GM12878 (cell line): ENCODE measurements at regions not wholly inside any gene's neighbourhood (a gene's known extent, or its start where the extent isn't known, plus 50 kb on each side); places are given as distances from the start of the nearest gene placed in this dataset.

ENCODE experiments used
- ATAC-seq: fragments of 200-7000 bp; cut with Tn5 transposase; 3 replicates; pipeline ENCODE4 v1.9.1; 2020; ENCODE audit warnings: mild to moderate bottlenecking, moderate library complexity
- BruUV-seq: library from RNA; stranded (reverse); fragments of 400-500 nt; replicated peaks from 2 replicates; lab custom pipeline; 2021; lab: Mats Ljungman, UMichigan
- CTCF ChIA-PET: fragments of 300-600 bp; sonication (Branson Sonifier 250); formaldehyde crosslinking; extraction: SDS; loops from one replicate; lab custom pipeline; 2021; ENCODE audit warnings: inconsistent platforms; lab: Yijun Ruan, JAX
- POLR2A ChIA-PET: fragments of 350-600 bp; formaldehyde crosslinking; extraction: SDS; loops from one replicate; lab custom pipeline; 2021; ENCODE audit warnings: inconsistent platforms; lab: Charles Lee
- RAD21 ChIA-PET: fragments of 300-600 bp; sonication (Branson Sonifier 250); formaldehyde crosslinking; loops from one replicate; lab custom pipeline; 2023; ENCODE audit warnings: antibody characterized with exemption; ENCODE audit not compliant: unreplicated experiment; lab: Charles Lee
- SMC1A ChIA-PET: fragments of 300-600 bp; sonication (Branson Sonifier 250); formaldehyde crosslinking; loops from one replicate; lab custom pipeline; 2023; ENCODE audit not compliant: unreplicated experiment, uncharacterized antibody; lab: Charles Lee
- DNase-seq: peaks from one replicate; pipeline ENCODE4 v3.0.0-alpha.2; 2011; ENCODE audit warnings: low read depth, low spot score
- FAIRE-seq: peaks from 3 replicates; lab custom pipeline; 2011; peaks lifted over from hg19 to GRCh38; lab: Jason Lieb, UNC
- H2AFZ ChIP-seq: 2 replicates; pipeline ENCODE4 v1.6.0; 2011; ENCODE audit warnings: low read depth, low read length, control low read depth; ENCODE audit not compliant: control insufficient read depth
- H3K27ac ChIP-seq: 2 replicates; pipeline ENCODE4 v1.5.1; 2011; ENCODE audit warnings: control low read depth; ENCODE audit not compliant: control insufficient read depth, insufficient read depth
- H3K27me3 ChIP-seq, 2 experiments: replicated peaks in 1 of 2; 2 replicates each; pipeline versions ENCODE4 v1.6.0 to v1.6.1; 2011; ENCODE audit warnings: low read length in 1 of 2; ENCODE audit not compliant: control insufficient read depth in 2 of 2, insufficient read depth in 2 of 2
- H3K36me3 ChIP-seq, 2 experiments: 2 replicates each; pipeline ENCODE4 v1.5.1; 2011; ENCODE audit warnings: low read length in 1 of 2; ENCODE audit not compliant: control insufficient read depth in 2 of 2, insufficient read depth in 2 of 2
- H3K4me1 ChIP-seq: 2 replicates; pipeline ENCODE4 v1.6.1; 2011; ENCODE audit warnings: mild to moderate bottlenecking, low read length, moderate library complexity, mixed read lengths; ENCODE audit not compliant: control insufficient read depth, insufficient read depth
- H3K4me2 ChIP-seq: 2 replicates; pipeline ENCODE4 v1.6.0; 2011; ENCODE audit warnings: control low read depth; ENCODE audit not compliant: control insufficient read depth, insufficient read depth
- H3K4me3 ChIP-seq: fragments of 200-600 bp; sonication (generic); 2 replicates; pipeline ENCODE4 v1.5.1; 2016
- H3K79me2 ChIP-seq: 2 replicates; pipeline ENCODE4 v1.6.0; 2011; ENCODE audit warnings: low read length; ENCODE audit not compliant: control insufficient read depth, insufficient read depth
- H3K9ac ChIP-seq: 2 replicates; pipeline ENCODE4 v1.8.0; 2011; ENCODE audit warnings: low read length, control low read depth, mixed read lengths; ENCODE audit not compliant: control insufficient read depth, insufficient read depth
- H3K9me3 ChIP-seq: replicated peaks from 3 replicates; pipeline ENCODE4 v1.5.1; 2011; ENCODE audit warnings: mild to moderate bottlenecking, low read length; ENCODE audit not compliant: control insufficient read depth, insufficient read depth
- H4K20me1 ChIP-seq: 2 replicates; pipeline ENCODE4 v1.6.0; 2011; ENCODE audit not compliant: control insufficient read depth, insufficient read depth
- E2F8 ChIP-seq: fragments of 450-650 bp; IDR thresholded peaks from 2 replicates; pipeline ENCODE4 v1.6.1; 2018; ENCODE audit warnings: mild to moderate bottlenecking, low read depth, moderate library complexity; ENCODE audit not compliant: partially characterized antibody
- EED ChIP-seq: sonication (generic); IDR thresholded peaks from 2 replicates; pipeline ENCODE4 v1.6.1; 2016; ENCODE audit warnings: antibody characterized with exemption, low read depth
- ELK1 ChIP-seq: IDR thresholded peaks from 2 replicates; pipeline ENCODE4 v1.6.1; 2012; ENCODE audit warnings: low read depth, low read length, improper control_type of control experiment
- GABPA ChIP-seq: IDR thresholded peaks from 2 replicates; pipeline ENCODE4 v1.6.1; 2014; ENCODE audit warnings: antibody characterized with exemption, low read depth, mild to moderate bottlenecking, inconsistent platforms
- NR2C2 ChIP-seq: IDR thresholded peaks from 2 replicates; pipeline ENCODE4 v1.6.1; 2011; ENCODE audit warnings: borderline replicate concordance, low read depth; ENCODE audit not compliant: control insufficient read depth, insufficient read length
- RAD51 ChIP-seq: fragments of 450-650 bp; IDR thresholded peaks from 2 replicates; pipeline ENCODE4 v1.6.1; 2016; ENCODE audit warnings: moderate library complexity, mild to moderate bottlenecking, inconsistent platforms
- SMC3 ChIP-seq: IDR thresholded peaks from 2 replicates; pipeline ENCODE4 v1.6.1; 2011; ENCODE audit warnings: low read length, improper control_type of control experiment, borderline replicate concordance
- SREBF1 ChIP-seq: IDR thresholded peaks from 2 replicates; pipeline ENCODE4 v1.6.1; 2012; ENCODE audit warnings: mild to moderate bottlenecking, low read length
- SREBF2 ChIP-seq: IDR thresholded peaks from 2 replicates; pipeline ENCODE4 v1.6.1; 2012; ENCODE audit warnings: mild to moderate bottlenecking, low read length
- STAT1 ChIP-seq: fragments of 450-650 bp; conservative IDR thresholded peaks from 2 replicates; pipeline ENCODE4 v1.6.1; 2014; ENCODE audit warnings: antibody characterized with exemption, mild to moderate bottlenecking
- WGBS: methylation state at CpG from one replicate; pipeline ENCODE4 v1.1.6; 2016; ENCODE audit warnings: low lambda C conversion rate; ENCODE audit not compliant: insufficient replicate concordance, insufficient coverage; ENCODE audit errors: missing lambda C conversion rate; 5-methylcytosine and 5-hydroxymethylcytosine counted together
- in situ Hi-C: fragments of 300-500 bp; cut with MboI; formaldehyde crosslinking; loops from 9 replicates; pipeline ENCODE4 v1.14.3; 2018; ENCODE audit warnings: mixed read lengths
- intact Hi-C: fragments of 100-400 bp; cut with micrococcal nuclease; formaldehyde crosslinking; loops from one replicate; pipeline ENCODE4 v1.14.2; 2022; ENCODE audit not compliant: unreplicated experiment
- TF ChIP-seq, protein P1 (sequence below): fragments of 450-650 bp; IDR thresholded peaks from 2 replicates; pipeline ENCODE4 v1.6.1; 2017; ENCODE audit warnings: low read depth, mild to moderate bottlenecking, moderate library complexity

- no TSS peak for BruUV-seq
- intact Hi-C loops, result no loop called here
- no peak for DNase-seq
- ChIA-PET CTCF (no interaction called here), SMC1A (no interaction called here)
- TF ChIP-seq E2F8 (no peak), RAD51 (peak; percentile 57; the same call in 1 of the 2 replicates)
- TF ChIP-seq, all 136 proteins: peak for 1
- Histone ChIP-seq H3K4me1 (no peaks in the 10 kb centered on the region), H3K9me3 (no peaks in the 10 kb centered on the region), H2AFZ (no peak overlapping the region), H4K20me1 (no peaks in the 10 kb centered on the region), H3K27ac (no peak overlapping the region), H3K27me3 (no peaks in the 10 kb centered on the region), H3K79me2 (no peaks in the 10 kb centered on the region), H3K4me3 (no peak overlapping the region), H3K36me3 (no peaks in the 10 kb centered on the region), H3K9ac (no peak overlapping the region), H3K4me2 (no peak overlapping the region)
- in situ Hi-C loops, result no loop called here
- no peak for ATAC-seq
- RAD21 ChIA-PET, result no interaction called here
- POLR2A ChIA-PET, result no interaction called here
- FAIRE-seq, result no peak
- WGBS, result 0% methylated on average over 3 of the region's 3 CpGs
These were observed 1335.7 kb downstream of the PLA2G4A start for GRCh38 chr1:188164459-188164858.

DNA sequence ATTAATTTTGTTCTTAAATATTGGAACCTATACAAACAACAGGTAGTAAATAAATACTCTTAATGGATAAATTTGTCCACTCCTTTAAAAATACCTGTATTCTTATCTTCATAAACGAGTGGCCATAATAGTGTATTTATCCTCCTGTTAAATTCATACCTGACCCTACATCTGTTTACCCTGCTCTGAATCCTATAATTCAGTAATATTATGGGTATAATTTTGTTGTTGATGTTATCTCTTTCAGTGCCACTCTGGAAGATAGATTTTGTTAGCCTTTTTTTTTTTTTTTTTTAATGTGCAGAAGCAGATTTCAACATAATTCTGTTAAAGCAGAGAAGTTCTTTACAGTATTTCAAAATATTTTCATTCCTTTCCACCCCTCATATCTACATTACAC is 1337.9 kb downstream of the PLA2G4A start:
- no TSS peak for BruUV-seq
- Histone ChIP-seq H3K4me2 (no peak overlapping the region), H4K20me1 (no peaks in the 10 kb centered on the region), H3K79me2 (no peaks in the 10 kb centered on the region), H3K36me3 (no peaks in the 10 kb centered on the region), H3K4me1 (no peaks in the 10 kb centered on the region), H3K27ac (no peak overlapping the region), H3K9ac (no peak overlapping the region), H3K9me3 (no peaks in the 10 kb centered on the region), H2AFZ (no peak overlapping the region), H3K4me3 (no peak overlapping the region), H3K27me3 (no peaks in the 10 kb centered on the region)
- in situ Hi-C loops (no loop called here), intact Hi-C loops (no loop called here)
- DNase-seq (no peak), FAIRE-seq (no peak), ATAC-seq (no peak)
- ChIA-PET CTCF (no interaction called here), RAD21 (no interaction called here), SMC1A (interaction anchor here (1.2 kb wide), 1 partner anchor 9 kb away, joined by 3 read pairs; no protein-coding TSS in a partner anchor), POLR2A (no interaction called here)
- 0% methylated on average over 1 of the region's 1 CpG for WGBS
- TF ChIP-seq SREBF1 (no peak), STAT1 (no peak), SMC3 (no peak), SREBF2 (no peak), GABPA (no peak), NR2C2 (no peak), EED (no peak), ELK1 (no peak)
- TF ChIP-seq, protein P1, sequence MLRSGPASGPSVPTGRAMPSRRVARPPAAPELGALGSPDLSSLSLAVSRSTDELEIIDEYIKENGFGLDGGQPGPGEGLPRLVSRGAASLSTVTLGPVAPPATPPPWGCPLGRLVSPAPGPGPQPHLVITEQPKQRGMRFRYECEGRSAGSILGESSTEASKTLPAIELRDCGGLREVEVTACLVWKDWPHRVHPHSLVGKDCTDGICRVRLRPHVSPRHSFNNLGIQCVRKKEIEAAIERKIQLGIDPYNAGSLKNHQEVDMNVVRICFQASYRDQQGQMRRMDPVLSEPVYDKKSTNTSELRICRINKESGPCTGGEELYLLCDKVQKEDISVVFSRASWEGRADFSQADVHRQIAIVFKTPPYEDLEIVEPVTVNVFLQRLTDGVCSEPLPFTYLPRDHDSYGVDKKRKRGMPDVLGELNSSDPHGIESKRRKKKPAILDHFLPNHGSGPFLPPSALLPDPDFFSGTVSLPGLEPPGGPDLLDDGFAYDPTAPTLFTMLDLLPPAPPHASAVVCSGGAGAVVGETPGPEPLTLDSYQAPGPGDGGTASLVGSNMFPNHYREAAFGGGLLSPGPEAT, result no peak
